ENCODE measurements at regions not wholly inside any gene's neighbourhood (a gene's known extent, or its start where the extent isn't known, plus 50 kb on each side); places are given as distances from the start of the nearest gene placed in this dataset.

DNA sequence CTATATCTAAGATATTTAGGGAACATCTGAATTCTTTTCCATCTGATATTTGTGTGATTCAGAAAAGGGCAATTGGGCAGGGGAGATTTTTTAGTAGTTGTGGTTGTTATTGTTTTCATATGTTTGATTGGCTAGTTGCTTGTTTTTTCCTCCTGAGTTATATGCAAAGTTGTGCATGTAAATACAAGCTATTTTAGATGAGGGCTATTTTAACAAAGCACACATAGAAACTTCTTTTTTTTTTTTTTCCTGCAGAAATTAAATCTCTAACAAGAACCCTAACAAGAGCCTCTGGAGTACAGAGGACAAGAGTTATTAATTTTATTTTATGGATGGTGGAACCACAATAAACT lies 559.1 kb downstream of the CETN3 start:
- TF ChIP-seq, protein P1, sequence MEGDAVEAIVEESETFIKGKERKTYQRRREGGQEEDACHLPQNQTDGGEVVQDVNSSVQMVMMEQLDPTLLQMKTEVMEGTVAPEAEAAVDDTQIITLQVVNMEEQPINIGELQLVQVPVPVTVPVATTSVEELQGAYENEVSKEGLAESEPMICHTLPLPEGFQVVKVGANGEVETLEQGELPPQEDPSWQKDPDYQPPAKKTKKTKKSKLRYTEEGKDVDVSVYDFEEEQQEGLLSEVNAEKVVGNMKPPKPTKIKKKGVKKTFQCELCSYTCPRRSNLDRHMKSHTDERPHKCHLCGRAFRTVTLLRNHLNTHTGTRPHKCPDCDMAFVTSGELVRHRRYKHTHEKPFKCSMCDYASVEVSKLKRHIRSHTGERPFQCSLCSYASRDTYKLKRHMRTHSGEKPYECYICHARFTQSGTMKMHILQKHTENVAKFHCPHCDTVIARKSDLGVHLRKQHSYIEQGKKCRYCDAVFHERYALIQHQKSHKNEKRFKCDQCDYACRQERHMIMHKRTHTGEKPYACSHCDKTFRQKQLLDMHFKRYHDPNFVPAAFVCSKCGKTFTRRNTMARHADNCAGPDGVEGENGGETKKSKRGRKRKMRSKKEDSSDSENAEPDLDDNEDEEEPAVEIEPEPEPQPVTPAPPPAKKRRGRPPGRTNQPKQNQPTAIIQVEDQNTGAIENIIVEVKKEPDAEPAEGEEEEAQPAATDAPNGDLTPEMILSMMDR (IDR thresholded peaks at IDR 0.05; ENCODE audit: insufficient read depth, low read length): no peak
- TF ChIP-seq, protein P2, sequence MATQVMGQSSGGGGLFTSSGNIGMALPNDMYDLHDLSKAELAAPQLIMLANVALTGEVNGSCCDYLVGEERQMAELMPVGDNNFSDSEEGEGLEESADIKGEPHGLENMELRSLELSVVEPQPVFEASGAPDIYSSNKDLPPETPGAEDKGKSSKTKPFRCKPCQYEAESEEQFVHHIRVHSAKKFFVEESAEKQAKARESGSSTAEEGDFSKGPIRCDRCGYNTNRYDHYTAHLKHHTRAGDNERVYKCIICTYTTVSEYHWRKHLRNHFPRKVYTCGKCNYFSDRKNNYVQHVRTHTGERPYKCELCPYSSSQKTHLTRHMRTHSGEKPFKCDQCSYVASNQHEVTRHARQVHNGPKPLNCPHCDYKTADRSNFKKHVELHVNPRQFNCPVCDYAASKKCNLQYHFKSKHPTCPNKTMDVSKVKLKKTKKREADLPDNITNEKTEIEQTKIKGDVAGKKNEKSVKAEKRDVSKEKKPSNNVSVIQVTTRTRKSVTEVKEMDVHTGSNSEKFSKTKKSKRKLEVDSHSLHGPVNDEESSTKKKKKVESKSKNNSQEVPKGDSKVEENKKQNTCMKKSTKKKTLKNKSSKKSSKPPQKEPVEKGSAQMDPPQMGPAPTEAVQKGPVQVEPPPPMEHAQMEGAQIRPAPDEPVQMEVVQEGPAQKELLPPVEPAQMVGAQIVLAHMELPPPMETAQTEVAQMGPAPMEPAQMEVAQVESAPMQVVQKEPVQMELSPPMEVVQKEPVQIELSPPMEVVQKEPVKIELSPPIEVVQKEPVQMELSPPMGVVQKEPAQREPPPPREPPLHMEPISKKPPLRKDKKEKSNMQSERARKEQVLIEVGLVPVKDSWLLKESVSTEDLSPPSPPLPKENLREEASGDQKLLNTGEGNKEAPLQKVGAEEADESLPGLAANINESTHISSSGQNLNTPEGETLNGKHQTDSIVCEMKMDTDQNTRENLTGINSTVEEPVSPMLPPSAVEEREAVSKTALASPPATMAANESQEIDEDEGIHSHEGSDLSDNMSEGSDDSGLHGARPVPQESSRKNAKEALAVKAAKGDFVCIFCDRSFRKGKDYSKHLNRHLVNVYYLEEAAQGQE (IDR thresholded peaks at IDR 0.05; ENCODE audit: insufficient replicate concordance, low read depth): no peak
- TF ChIP-seq GABPA (IDR thresholded peaks at IDR 0.05; ENCODE audit: low read depth): no peak
- no peak for TF ChIP-seq POLR2AphosphoS5 (IDR thresholded peaks at IDR 0.05; ENCODE audit: low read depth)
- TF ChIP-seq SPI1 (IDR thresholded peaks at IDR 0.05; ENCODE audit: borderline replicate concordance, low read depth): no peak
